LNCaP clone FGC (cell line): ENCODE measurements at regions not wholly inside any gene's neighbourhood (a gene's known extent, or its start where the extent isn't known, plus 50 kb on each side); places are given as distances from the start of the nearest gene placed in this dataset.
A peak's percentile ranks its signal among the peaks of the same experiment; 100 is the strongest.
"Not testable (repeated sequence)": the region's sequence is repeated elsewhere in the genome, so short reads cannot be mapped to it uniquely, and the experiment has no call there.

Experiments
- DNase-seq: peaks from one replicate; pipeline ENCODE4 v3.0.0-alpha.2; 2011; ENCODE audit warnings: low read depth
- H3K4me3 ChIP-seq: 2 replicates; pipeline ENCODE4 v1.5.1; 2011; ENCODE audit warnings: mild to moderate bottlenecking, low read depth, low read length, control low read depth
- TF ChIP-seq, protein P1 (sequence below): IDR thresholded peaks from 2 replicates; pipeline ENCODE4 v1.5.1; 2012; ENCODE audit warnings: mild to moderate bottlenecking; ENCODE audit not compliant: control insufficient read depth, insufficient read depth; ENCODE audit errors: extremely low read depth

- H3K4me3 ChIP-seq = no peak overlapping the region
- TF ChIP-seq, protein P1, sequence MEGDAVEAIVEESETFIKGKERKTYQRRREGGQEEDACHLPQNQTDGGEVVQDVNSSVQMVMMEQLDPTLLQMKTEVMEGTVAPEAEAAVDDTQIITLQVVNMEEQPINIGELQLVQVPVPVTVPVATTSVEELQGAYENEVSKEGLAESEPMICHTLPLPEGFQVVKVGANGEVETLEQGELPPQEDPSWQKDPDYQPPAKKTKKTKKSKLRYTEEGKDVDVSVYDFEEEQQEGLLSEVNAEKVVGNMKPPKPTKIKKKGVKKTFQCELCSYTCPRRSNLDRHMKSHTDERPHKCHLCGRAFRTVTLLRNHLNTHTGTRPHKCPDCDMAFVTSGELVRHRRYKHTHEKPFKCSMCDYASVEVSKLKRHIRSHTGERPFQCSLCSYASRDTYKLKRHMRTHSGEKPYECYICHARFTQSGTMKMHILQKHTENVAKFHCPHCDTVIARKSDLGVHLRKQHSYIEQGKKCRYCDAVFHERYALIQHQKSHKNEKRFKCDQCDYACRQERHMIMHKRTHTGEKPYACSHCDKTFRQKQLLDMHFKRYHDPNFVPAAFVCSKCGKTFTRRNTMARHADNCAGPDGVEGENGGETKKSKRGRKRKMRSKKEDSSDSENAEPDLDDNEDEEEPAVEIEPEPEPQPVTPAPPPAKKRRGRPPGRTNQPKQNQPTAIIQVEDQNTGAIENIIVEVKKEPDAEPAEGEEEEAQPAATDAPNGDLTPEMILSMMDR = no peak
- no peak for DNase-seq
Measured at GRCh38 chr7:127478024-127478355, 85.5 kb upstream of the ZNF800 start.

- TF ChIP-seq, protein P1 = no peak
- peak; percentile 42 for DNase-seq
- no peak overlapping the region for H3K4me3 ChIP-seq
Measured at GRCh38 chr7:127477295-127478023, 85.0 kb upstream of the ZNF800 start.

DNA sequence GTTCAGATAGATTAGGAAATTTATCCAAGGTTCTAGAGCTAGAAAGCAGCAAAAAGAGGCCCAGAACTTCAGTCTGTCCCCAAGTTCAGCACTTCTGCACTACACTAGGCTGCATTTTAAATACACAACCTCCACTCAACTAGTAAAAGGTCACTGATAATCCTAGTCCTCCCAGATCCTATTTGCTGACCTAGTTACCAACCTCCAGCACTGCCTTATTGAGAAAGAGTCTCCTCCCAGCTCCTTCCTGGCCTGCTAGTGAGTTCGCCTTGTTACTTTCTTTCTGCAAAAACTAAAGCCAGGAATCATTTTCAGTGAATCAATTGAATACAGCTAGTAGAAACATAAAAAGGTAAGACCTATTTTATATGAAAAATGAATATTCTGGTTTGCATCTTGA is 84.1 kb upstream of the ZNF800 start:
- no peak overlapping the region for H3K4me3 ChIP-seq
- TF ChIP-seq, protein P1 = no peak
- DNase-seq = no peak

- no peak for DNase-seq
- no peak overlapping the region for H3K4me3 ChIP-seq
- TF ChIP-seq, protein P1 = no peak
Measured at GRCh38 chr7:127474457-127474856, 81.9 kb upstream of the ZNF800 start.

GRCh38 chr7:127473409-127473808 is 80.9 kb upstream of the ZNF800 start:
- DNase-seq = no peak
- TF ChIP-seq, protein P1 = no peak
- no peak overlapping the region for H3K4me3 ChIP-seq

DNA sequence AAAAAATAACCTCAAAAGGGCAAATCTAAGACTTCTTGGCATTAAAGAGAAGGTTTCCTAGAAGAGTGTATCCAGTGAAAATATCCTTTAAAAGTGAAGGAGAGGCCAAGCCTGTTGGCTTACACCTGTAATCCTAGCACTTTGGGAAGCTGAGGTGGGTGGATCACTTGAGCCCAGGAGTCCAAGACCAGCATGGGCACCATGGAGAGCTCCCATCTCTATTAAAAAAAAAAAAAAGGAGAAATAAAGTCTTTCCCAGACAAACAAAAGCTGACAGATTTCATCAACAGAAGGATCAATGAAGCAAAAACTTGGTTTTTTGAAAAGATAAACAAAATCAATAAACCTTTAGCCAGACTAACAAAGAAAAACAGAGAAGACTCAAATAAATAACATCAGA is 67.6 kb upstream of the ZNF800 start:
- TF ChIP-seq, protein P1 = no peak
- no peak overlapping the region for H3K4me3 ChIP-seq

GRCh38 chr7:127451258-127451657 is 58.8 kb upstream of the ZNF800 start:
- not testable (repeated sequence) for DNase-seq, H3K4me3 ChIP-seq

More for the DNA sequence above, 67.6 kb upstream of the ZNF800 start:
- DNase-seq = no peak
